ENCODE measurements at regions not wholly inside any gene's neighbourhood (a gene's known extent, or its start where the extent isn't known, plus 50 kb on each side); places are given as distances from the start of the nearest gene placed in this dataset.

GRCh38 chr21:21715266-21715969 lies 717.2 kb downstream of the NCAM2 start:
- Histone ChIP-seq H3K4me3 (no peak overlapping the region), H3K27ac (no peak overlapping the region)
- TF ChIP-seq CTCF (IDR thresholded peaks at IDR 0.05) = no peak
- DNase-seq (ENCODE audit: low spot score) = no peak

DNA sequence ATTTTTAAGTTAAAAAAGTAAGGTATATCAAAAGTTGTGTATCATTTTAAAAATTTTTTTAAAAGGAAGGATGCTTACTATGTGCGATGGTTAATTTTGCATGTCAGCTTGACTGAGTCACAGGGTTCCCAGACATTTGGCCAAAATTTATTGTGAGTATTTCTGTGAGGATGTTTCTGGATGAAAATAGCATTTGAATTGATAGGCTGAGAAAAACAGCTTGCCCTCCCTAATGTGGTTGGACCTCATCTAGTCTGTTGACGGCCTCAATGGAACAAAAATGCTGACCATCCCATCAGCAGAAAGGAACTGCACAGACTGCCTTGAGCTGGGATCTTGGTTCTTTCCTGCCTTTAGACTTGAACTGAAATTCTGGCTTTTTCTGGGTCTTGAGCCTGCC lies 724.5 kb downstream of the NCAM2 start:
- no peak overlapping the region for H3K4me3 ChIP-seq
- DNase-seq (ENCODE audit: low spot score) = no peak
- no peak for TF ChIP-seq CTCF (IDR thresholded peaks at IDR 0.05)

GRCh38 chr21:21730512-21730911 lies 732.3 kb downstream of the NCAM2 start:
- Histone ChIP-seq H3K4me3 (no peak overlapping the region), H3K27ac (no peak overlapping the region)
- DNase-seq (ENCODE audit: low spot score) = no peak
- no peak for TF ChIP-seq CTCF (IDR thresholded peaks at IDR 0.05)

More for the DNA sequence above, 724.5 kb downstream of the NCAM2 start:
- H3K27ac ChIP-seq = no peak overlapping the region

DNA sequence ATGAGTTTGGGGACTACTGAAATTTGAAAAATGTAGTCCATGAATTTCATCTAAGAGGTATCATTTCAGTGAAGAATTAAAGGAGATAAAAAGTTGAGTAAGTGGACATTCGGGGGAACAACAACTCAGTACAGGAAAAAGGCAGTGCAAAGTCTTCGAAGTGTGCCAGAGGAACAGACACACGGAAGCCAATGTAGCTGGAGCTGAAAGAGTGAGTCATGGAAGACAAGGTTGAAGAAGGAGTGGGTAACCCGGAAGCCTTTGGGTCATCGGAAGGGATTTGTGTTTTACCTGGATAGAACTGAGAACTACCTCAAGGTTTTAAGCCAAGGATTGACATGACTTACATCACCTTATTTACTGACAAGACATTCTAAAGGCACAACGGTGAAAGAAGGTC lies 733.4 kb downstream of the NCAM2 start:
- H3K27ac ChIP-seq = no peak overlapping the region
- DNase-seq (ENCODE audit: low spot score) = no peak
- H3K4me3 ChIP-seq = no peak overlapping the region
- TF ChIP-seq CTCF (IDR thresholded peaks at IDR 0.05) = no peak

- DNase-seq (ENCODE audit: low spot score) = no peak
- no peak for TF ChIP-seq CTCF (IDR thresholded peaks at IDR 0.05)
- Histone ChIP-seq H3K4me3 (no peak overlapping the region), H3K27ac (no peak overlapping the region)
Measured at GRCh38 chr21:21734088-21734487, 735.9 kb downstream of the NCAM2 start.

DNA sequence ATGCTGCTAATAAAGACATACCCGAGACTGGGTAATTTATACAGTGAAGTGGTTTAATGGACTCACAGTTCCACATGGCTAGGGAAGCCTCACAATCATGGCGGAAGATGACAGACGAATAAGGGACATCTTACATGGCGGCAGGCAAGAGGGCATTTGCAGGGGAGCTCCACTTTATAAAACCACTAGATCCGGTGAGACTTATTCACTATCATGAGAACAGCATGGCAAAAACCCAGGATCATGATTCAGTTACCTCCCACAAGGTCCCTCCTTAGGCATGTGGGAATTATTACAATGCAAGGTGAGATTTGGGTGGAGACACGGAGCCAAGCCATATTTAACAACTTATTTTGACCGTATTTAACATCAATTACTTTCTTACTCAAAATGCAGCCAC lies 739.0 kb downstream of the NCAM2 start:
- TF ChIP-seq CTCF (IDR thresholded peaks at IDR 0.05) = no peak
- H3K4me3 ChIP-seq = no peak overlapping the region
- no peak overlapping the region for H3K27ac ChIP-seq
- DNase-seq (ENCODE audit: low spot score) = no peak

GRCh38 chr21:21740207-21740606 lies 742.0 kb downstream of the NCAM2 start:
- TF ChIP-seq CTCF (IDR thresholded peaks at IDR 0.05) = no peak
- H3K4me3 ChIP-seq = no peak overlapping the region
- DNase-seq (ENCODE audit: low spot score) = no peak
- H3K27ac ChIP-seq = no peak overlapping the region

All from coronary artery (tissue), 2 donors.